Glutamatergic neuron (in vitro differentiated cells): ENCODE measurements at regions not wholly inside any gene's neighbourhood (a gene's known extent, or its start where the extent isn't known, plus 50 kb on each side); places are given as distances from the start of the nearest gene placed in this dataset.

Source experiments
- DNase-seq: peaks from one replicate; pipeline ENCODE4 v3.0.0; 2022
- H3K27ac Mint-ChIP-seq: one replicate; pipeline ENCODE4 v1.8.0; 2020; ENCODE audit warnings: mild to moderate bottlenecking, mixed read lengths, inconsistent platforms; ENCODE audit not compliant: unreplicated experiment
- H3K27me3 Mint-ChIP-seq: one replicate; pipeline ENCODE4 v1.8.0; 2020; ENCODE audit warnings: mild to moderate bottlenecking, moderate library complexity, mixed read lengths, inconsistent platforms; ENCODE audit not compliant: unreplicated experiment
- H3K36me3 Mint-ChIP-seq: one replicate; pipeline ENCODE4 v1.8.0; 2020; ENCODE audit warnings: mild to moderate bottlenecking, mixed read lengths, inconsistent platforms; ENCODE audit not compliant: unreplicated experiment
- H3K4me1 Mint-ChIP-seq: one replicate; pipeline ENCODE4 v1.8.0; 2020; ENCODE audit warnings: mild to moderate bottlenecking, low read depth, mixed read lengths, inconsistent platforms; ENCODE audit not compliant: unreplicated experiment
- H3K4me3 Mint-ChIP-seq: one replicate; pipeline ENCODE4 v1.8.0; 2020; ENCODE audit warnings: mild to moderate bottlenecking, mixed read lengths, inconsistent platforms; ENCODE audit not compliant: unreplicated experiment
- H3K9me3 Mint-ChIP-seq: one replicate; pipeline ENCODE4 v1.8.0; 2020; ENCODE audit warnings: mild to moderate bottlenecking, moderate library complexity, mixed read lengths, inconsistent platforms; ENCODE audit not compliant: unreplicated experiment
- TF ChIP-seq, protein P1 (sequence below): fragments of 200-600 bp; sonication (generic); IDR thresholded peaks from one replicate; pipeline ENCODE4 v1.5.0; 2021; ENCODE audit not compliant: partially characterized antibody, unreplicated experiment

GRCh38 chrX:139058831-139059495 is 347.4 kb upstream of the FGF13 start:
- H3K36me3 Mint-ChIP-seq, result no peaks in the 10 kb centered on the region
- no peak overlapping the region for H3K4me3 Mint-ChIP-seq
- H3K27ac Mint-ChIP-seq, result no peak overlapping the region
- TF ChIP-seq, protein P1, sequence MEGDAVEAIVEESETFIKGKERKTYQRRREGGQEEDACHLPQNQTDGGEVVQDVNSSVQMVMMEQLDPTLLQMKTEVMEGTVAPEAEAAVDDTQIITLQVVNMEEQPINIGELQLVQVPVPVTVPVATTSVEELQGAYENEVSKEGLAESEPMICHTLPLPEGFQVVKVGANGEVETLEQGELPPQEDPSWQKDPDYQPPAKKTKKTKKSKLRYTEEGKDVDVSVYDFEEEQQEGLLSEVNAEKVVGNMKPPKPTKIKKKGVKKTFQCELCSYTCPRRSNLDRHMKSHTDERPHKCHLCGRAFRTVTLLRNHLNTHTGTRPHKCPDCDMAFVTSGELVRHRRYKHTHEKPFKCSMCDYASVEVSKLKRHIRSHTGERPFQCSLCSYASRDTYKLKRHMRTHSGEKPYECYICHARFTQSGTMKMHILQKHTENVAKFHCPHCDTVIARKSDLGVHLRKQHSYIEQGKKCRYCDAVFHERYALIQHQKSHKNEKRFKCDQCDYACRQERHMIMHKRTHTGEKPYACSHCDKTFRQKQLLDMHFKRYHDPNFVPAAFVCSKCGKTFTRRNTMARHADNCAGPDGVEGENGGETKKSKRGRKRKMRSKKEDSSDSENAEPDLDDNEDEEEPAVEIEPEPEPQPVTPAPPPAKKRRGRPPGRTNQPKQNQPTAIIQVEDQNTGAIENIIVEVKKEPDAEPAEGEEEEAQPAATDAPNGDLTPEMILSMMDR, result no peak
- no peaks in the 10 kb centered on the region for H3K4me1 Mint-ChIP-seq
- DNase-seq, result no peak
- H3K27me3 Mint-ChIP-seq, result peaks cover 2% of the 10 kb centered on the region
- H3K9me3 Mint-ChIP-seq, result no peaks in the 10 kb centered on the region

GRCh38 chrX:139052461-139052860 is 340.9 kb upstream of the FGF13 start:
- no peak overlapping the region for H3K4me3 Mint-ChIP-seq

DNA sequence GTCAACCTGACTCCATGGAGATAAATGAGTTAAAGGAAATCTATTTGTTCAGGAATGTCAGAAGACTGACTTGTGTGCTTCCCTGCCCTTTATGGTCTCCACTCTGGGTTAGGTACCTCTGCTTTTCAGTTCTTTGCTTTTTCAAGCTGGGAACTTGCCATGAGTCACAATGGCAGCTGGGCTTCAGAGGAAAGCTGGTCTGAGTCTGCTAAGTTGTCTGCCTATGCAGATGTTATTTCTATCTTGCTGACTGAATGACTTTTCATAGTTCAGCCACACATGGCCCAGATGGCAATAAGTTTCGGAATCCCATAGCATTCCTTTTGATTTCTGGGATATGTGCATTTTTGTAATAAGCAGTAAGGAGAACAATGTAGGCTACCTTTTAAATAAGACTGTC is 337.9 kb upstream of the FGF13 start:
- Mint-ChIP-seq H3K36me3 (no peaks in the 10 kb centered on the region), H3K4me3 (no peak overlapping the region), H3K4me1 (no peaks in the 10 kb centered on the region), H3K9me3 (peaks cover 2% of the 10 kb centered on the region), H3K27ac (no peak overlapping the region), H3K27me3 (no peaks in the 10 kb centered on the region)
- TF ChIP-seq, protein P1, result no peak
- DNase-seq, result no peak

More at GRCh38 chrX:139052461-139052860, 340.9 kb upstream of the FGF13 start:
- DNase-seq, result no peak
- TF ChIP-seq, protein P1, result no peak
- Mint-ChIP-seq H3K27me3 (peaks cover 2% of the 10 kb centered on the region), H3K36me3 (no peaks in the 10 kb centered on the region), H3K4me1 (no peaks in the 10 kb centered on the region), H3K27ac (no peak overlapping the region), H3K9me3 (no peaks in the 10 kb centered on the region)

DNA sequence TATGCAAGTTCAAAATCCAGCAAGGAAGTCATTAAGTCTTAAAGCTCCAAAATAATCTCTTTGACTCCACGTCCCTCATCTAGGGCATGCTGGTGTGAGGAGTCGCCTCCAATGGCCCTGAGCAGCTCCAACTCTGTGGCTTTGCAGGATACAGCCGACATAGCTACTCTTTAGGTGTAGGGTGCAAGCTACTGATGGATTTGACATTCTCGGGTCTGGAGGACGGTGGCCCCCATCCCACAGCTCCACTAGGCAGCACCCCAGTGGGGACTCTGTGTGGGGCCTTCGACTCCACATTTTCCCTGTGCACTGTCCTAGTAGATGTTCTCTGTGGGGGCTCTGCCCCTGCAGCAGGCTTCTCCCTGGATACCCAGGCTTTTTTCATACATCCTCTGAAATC is 333.2 kb upstream of the FGF13 start:
- TF ChIP-seq, protein P1, result no peak
- Mint-ChIP-seq H3K36me3 (no peaks in the 10 kb centered on the region), H3K9me3 (peaks cover 2% of the 10 kb centered on the region), H3K4me1 (no peaks in the 10 kb centered on the region), H3K4me3 (no peak overlapping the region), H3K27me3 (no peaks in the 10 kb centered on the region), H3K27ac (no peak overlapping the region)
- DNase-seq, result no peak

GRCh38 chrX:139039041-139039440 is 327.5 kb upstream of the FGF13 start:
- H3K4me3 Mint-ChIP-seq, result no peak overlapping the region
- TF ChIP-seq, protein P1, result no peak
- no peaks in the 10 kb centered on the region for H3K27me3 Mint-ChIP-seq
- no peaks in the 10 kb centered on the region for H3K9me3 Mint-ChIP-seq
- no peaks in the 10 kb centered on the region for H3K36me3 Mint-ChIP-seq
- DNase-seq, result no peak
- H3K4me1 Mint-ChIP-seq, result no peaks in the 10 kb centered on the region
- no peak overlapping the region for H3K27ac Mint-ChIP-seq
